Choroid plexus epithelial cell (primary cell): ENCODE measurements at regions not wholly inside any gene's neighbourhood (a gene's known extent, or its start where the extent isn't known, plus 50 kb on each side); places are given as distances from the start of the nearest gene placed in this dataset.

Experiments
- DNase-seq: peaks from one replicate; pipeline ENCODE4 v3.0.0-alpha.2; 2010; ENCODE audit warnings: low read depth
- H3K4me3 ChIP-seq: 2 replicates; pipeline ENCODE4 v1.5.1; 2011; ENCODE audit warnings: low read depth, mild to moderate bottlenecking, control low read depth, low read length, moderate library complexity
- CTCF ChIP-seq: conservative IDR thresholded peaks from 2 replicates; pipeline ENCODE4 v1.5.1; 2011; ENCODE audit warnings: low read depth, mild to moderate bottlenecking, control low read depth, inconsistent platforms, low read length, moderate library complexity

DNA sequence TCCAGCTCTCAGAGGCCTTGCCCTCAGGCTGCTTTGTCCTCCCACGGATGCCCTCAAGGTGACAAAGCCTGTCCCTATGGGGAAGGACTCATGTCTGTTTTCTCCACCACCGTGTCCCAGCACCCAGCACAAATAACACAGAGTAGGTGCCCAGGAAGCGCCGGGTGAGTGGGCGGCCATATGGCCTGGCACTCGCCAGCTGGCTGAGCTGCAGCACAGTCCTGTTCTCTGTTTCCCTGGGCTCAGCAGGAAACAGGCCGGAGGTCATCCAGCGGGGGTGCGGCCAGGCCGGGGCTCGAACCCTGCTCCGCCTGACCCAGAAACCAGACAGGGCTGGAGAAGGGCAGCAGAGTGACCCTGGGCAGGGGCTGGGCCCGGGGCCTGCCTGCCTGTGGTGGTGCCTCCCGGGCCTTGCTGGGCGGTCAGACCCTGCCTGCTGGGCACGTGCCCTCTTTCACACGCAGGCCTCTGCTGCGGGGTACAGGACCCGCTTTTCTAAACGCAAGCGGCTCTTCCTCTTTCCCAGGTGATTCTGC lies 139.0 kb upstream of the CIBAR2 start:
- TF ChIP-seq CTCF, result no peak
- H3K4me3 ChIP-seq, result no peak overlapping the region
- no peak for DNase-seq

DNA sequence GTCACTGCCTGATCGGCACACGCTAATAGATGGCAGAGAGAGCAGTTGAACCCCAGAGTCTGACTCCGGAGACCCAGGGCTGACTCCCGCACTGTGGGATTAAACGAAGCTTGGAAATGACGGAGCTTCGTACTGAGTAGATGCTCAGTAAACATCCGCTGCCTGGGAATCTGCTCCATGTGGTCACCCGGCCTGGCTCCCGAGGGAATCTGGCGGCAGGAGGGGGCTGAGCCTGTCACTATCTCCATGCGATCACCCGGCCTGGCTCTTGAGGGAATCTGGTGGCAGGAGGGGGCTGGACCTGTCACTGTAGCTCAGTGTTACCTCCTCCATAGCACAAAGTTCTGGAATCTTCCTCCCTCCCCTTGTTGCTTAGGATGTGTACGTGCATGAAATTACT lies 139.7 kb upstream of the CIBAR2 start:
- TF ChIP-seq CTCF, result no peak
- no peak for DNase-seq
- no peak overlapping the region for H3K4me3 ChIP-seq

- no peak for TF ChIP-seq CTCF
- DNase-seq, result no peak
- no peak overlapping the region for H3K4me3 ChIP-seq
Observed at GRCh38 chr16:85252461-85252860, 140.2 kb upstream of the CIBAR2 start.

DNA sequence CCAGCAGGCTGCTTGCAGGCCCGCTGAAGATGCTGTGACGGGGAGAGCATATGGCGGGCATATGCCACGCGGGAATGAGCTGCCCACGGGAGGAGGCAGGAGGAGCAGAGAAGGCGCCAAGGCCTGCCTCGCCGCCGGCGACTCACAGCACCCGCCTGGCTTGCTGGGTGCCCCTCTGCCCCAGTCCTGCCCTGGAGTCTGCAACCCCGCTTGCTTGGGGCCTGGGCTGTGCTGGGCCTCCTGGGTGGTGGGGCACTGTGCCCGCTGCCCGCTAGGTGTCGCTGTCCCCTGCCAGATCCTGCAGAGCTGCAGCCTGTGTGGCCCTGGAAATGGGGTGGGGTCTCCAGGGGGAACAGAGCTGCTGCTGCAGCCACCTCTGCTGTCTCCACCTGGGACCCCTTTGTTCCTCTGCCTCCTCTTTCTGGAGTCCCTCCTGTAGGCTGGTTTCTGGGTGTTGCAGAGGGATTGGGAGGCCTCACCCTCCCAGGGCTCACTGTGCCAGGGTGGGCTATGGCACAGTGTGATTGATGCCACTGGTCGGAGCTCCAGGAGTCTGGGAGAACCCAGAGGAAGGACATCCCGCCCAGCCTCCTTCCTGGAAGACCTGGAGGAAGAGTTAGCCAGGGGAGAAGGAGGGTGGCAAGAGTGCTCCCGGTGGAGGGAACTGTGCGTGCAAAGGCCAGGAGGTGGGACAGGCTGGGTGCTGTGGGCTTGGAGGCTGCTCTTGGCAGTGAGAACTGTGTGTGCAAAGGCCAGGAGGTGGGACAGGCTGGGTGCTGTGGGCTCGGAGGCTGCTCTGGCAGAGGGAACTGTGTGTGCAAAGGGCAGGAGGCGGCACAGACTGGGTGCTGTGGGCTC lies 141.0 kb upstream of the CIBAR2 start:
- TF ChIP-seq CTCF, result peak; percentile 86
- DNase-seq, result peak; percentile 50

GRCh38 chr16:85254051-85254450 lies 141.8 kb upstream of the CIBAR2 start:
- TF ChIP-seq CTCF, result no peak
- no peak overlapping the region for H3K4me3 ChIP-seq
- DNase-seq, result no peak

More for the DNA sequence above, 141.0 kb upstream of the CIBAR2 start:
- H3K4me3 ChIP-seq, result no peak overlapping the region

DNA sequence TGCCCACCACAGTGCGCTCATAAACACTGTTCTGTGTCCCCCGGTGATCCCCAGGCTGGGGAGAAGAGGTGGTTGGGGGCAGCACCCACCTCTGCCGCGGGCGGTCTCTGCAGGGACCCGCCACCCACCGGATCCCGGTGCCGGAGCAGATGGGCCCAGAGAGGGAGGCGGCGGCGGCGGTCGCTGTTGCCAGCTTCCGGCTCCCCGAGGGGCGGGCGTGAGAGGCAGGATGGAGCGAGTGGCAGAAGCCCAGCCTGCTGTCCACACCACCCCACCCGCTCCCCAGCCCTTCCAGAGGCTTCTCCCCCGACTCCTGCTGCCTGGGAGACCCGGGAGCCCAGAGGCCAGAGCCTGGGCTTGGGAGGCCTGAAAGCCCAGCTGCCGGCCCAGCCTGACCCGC lies 142.6 kb upstream of the CIBAR2 start:
- TF ChIP-seq CTCF, result no peak
- H3K4me3 ChIP-seq, result no peak overlapping the region
- no peak for DNase-seq

DNA sequence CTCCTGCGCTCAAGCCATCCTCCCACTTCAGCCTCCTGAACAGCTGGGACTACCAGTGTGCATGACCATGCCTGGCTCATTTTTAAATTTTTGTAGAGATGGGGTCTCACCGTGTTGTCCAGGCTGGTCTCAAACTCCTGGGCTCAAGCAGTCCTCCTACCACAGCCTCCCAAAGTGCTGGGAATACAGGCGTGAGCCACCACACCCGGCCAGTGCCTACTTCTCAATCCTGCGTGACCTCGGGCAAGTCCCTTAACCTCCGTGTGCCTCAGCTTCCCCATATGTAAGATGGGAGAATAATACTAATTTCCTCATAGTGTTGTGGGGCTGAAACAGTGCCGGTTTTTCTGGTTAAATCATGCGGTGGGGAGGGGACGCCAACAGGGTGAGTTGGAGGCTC lies 143.5 kb upstream of the CIBAR2 start:
- TF ChIP-seq CTCF, result no peak
- no peak overlapping the region for H3K4me3 ChIP-seq
- DNase-seq, result no peak
